ENCODE measurements at regions not wholly inside any gene's neighbourhood (a gene's known extent, or its start where the extent isn't known, plus 50 kb on each side); places are given as distances from the start of the nearest gene placed in this dataset.

GRCh38 chr2:234804704-234805103, 147.1 kb upstream of the SH3BP4 start:
- Histone ChIP-seq H3K4me1 (ENCODE audit: insufficient read depth, low read length) (no peaks in the 10 kb centered on the region), H3K23me2 (ENCODE audit: insufficient read length, low read depth, low read length, poor library complexity, severe bottlenecking) (no peaks in the 10 kb centered on the region), H4K20me1 (ENCODE audit: control insufficient read depth, insufficient read depth, insufficient read length) (no peaks in the 10 kb centered on the region), H3K9ac (ENCODE audit: extremely low read depth, insufficient read length, low read length) (no peak overlapping the region), H3K79me1 (ENCODE audit: insufficient read depth, low read depth, low read length, poor library complexity, severe bottlenecking) (no peaks in the 10 kb centered on the region), H2AK5ac (ENCODE audit: insufficient read length, low read length) (no peak overlapping the region), H2AFZ (ENCODE audit: low read length) (no peak overlapping the region), H3K18ac (ENCODE audit: insufficient read length, low read depth, low read length) (no peak overlapping the region), H3K4ac (ENCODE audit: low read depth, low read length) (no peak overlapping the region), H2BK15ac (ENCODE audit: low read depth, low read length) (no peak overlapping the region), H2BK5ac (ENCODE audit: insufficient read length, low read length) (no peak overlapping the region), H4K5ac (ENCODE audit: insufficient read length, low read depth, low read length) (no peak overlapping the region), H4K8ac (replicated peaks; ENCODE audit: insufficient read length, low read depth, low read length) (no peak overlapping the region), H4K91ac (ENCODE audit: insufficient read length, low read depth, low read length) (no peak overlapping the region), H3K9me3 (ENCODE audit: control insufficient read depth, low read depth, low read length) (no peaks in the 10 kb centered on the region), H2BK120ac (ENCODE audit: low read depth, low read length, poor library complexity, severe bottlenecking) (no peak overlapping the region), H2BK12ac (ENCODE audit: insufficient read length, low read depth, low read length) (no peak overlapping the region), H3K4me2 (ENCODE audit: insufficient read depth, insufficient read length, low read length) (no peak overlapping the region), H3K23ac (ENCODE audit: insufficient read length, low read depth, low read length) (no peak overlapping the region), H3K79me2 (ENCODE audit: insufficient read depth, low read length) (no peaks in the 10 kb centered on the region), H3K27ac (ENCODE audit: insufficient read length, low read depth, low read length) (no peak overlapping the region), H3K14ac (ENCODE audit: insufficient read depth, low read length) (no peak overlapping the region), H3K56ac (ENCODE audit: insufficient read length, low read depth, low read length) (no peak overlapping the region), H3T11ph (ENCODE audit: low read length) (no peak overlapping the region), H3K27me3 (ENCODE audit: insufficient read depth, low read length) (no peaks in the 10 kb centered on the region), H2BK20ac (ENCODE audit: low read depth, low read length, poor library complexity, severe bottlenecking) (no peak overlapping the region)
- no peak for DNase-seq
- Mint-ChIP-seq H3K36me3 (ENCODE audit: insufficient read depth in 1 of 3, low read depth in 3 of 3) (peaks cover 4 to 10% (median 10%) of the 10 kb centered on the region in 3 experiments; a peak in 5 of 7 replicates), H3K9me3 (peaks cover 16 to 19% of the 10 kb centered on the region in 2 experiments), H3K27ac (no peak overlapping the region), H3K4me3 (no peak overlapping the region), H3K4me1 (peaks cover 4 to 6% of the 10 kb centered on the region in 2 experiments; a peak in 2 of 4 replicates), H3K27me3 (ENCODE audit: low read depth) (peaks cover 5% of the 10 kb centered on the region)
- no CpG with 5 or more reads among the region's 1 CpG for WGBS (ENCODE audit: extremely low coverage, insufficient read length, low lambda C conversion rate)
- no peak for TF ChIP-seq CTCF (conservative IDR thresholded peaks at IDR 0.05)
